GM12878 (cell line): ENCODE measurements at regions not wholly inside any gene's neighbourhood (a gene's known extent, or its start where the extent isn't known, plus 50 kb on each side); places are given as distances from the start of the nearest gene placed in this dataset.
A peak's percentile ranks its signal among the peaks of the same experiment; 100 is the strongest.

Source experiments
- ATAC-seq: fragments of 200-7000 bp; cut with Tn5 transposase; 3 replicates; pipeline ENCODE4 v1.9.1; 2020; ENCODE audit warnings: mild to moderate bottlenecking, moderate library complexity
- BruUV-seq: library from RNA; stranded (reverse); fragments of 400-500 nt; replicated peaks from 2 replicates; lab custom pipeline; 2021; lab: Mats Ljungman, UMichigan
- CTCF ChIA-PET: fragments of 300-600 bp; sonication (Branson Sonifier 250); formaldehyde crosslinking; extraction: SDS; loops from one replicate; lab custom pipeline; 2021; ENCODE audit warnings: inconsistent platforms; lab: Yijun Ruan, JAX
- POLR2A ChIA-PET: fragments of 350-600 bp; formaldehyde crosslinking; extraction: SDS; loops from one replicate; lab custom pipeline; 2021; ENCODE audit warnings: inconsistent platforms; lab: Charles Lee
- RAD21 ChIA-PET: fragments of 300-600 bp; sonication (Branson Sonifier 250); formaldehyde crosslinking; loops from one replicate; lab custom pipeline; 2023; ENCODE audit warnings: antibody characterized with exemption; ENCODE audit not compliant: unreplicated experiment; lab: Charles Lee
- SMC1A ChIA-PET: fragments of 300-600 bp; sonication (Branson Sonifier 250); formaldehyde crosslinking; loops from one replicate; lab custom pipeline; 2023; ENCODE audit not compliant: unreplicated experiment, uncharacterized antibody; lab: Charles Lee
- DNase-seq: peaks from one replicate; pipeline ENCODE4 v3.0.0-alpha.2; 2011; ENCODE audit warnings: low read depth, low spot score
- FAIRE-seq: peaks from 3 replicates; lab custom pipeline; 2011; peaks lifted over from hg19 to GRCh38; lab: Jason Lieb, UNC
- H2AFZ ChIP-seq: 2 replicates; pipeline ENCODE4 v1.6.0; 2011; ENCODE audit warnings: low read depth, low read length, control low read depth; ENCODE audit not compliant: control insufficient read depth
- H3K27ac ChIP-seq: 2 replicates; pipeline ENCODE4 v1.5.1; 2011; ENCODE audit warnings: control low read depth; ENCODE audit not compliant: control insufficient read depth, insufficient read depth
- H3K27me3 ChIP-seq, 2 experiments: replicated peaks in 1 of 2; 2 replicates each; pipeline versions ENCODE4 v1.6.0 to v1.6.1; 2011; ENCODE audit warnings: low read length in 1 of 2; ENCODE audit not compliant: control insufficient read depth in 2 of 2, insufficient read depth in 2 of 2
- H3K36me3 ChIP-seq, 2 experiments: 2 replicates each; pipeline ENCODE4 v1.5.1; 2011; ENCODE audit warnings: low read length in 1 of 2; ENCODE audit not compliant: control insufficient read depth in 2 of 2, insufficient read depth in 2 of 2
- H3K4me1 ChIP-seq: 2 replicates; pipeline ENCODE4 v1.6.1; 2011; ENCODE audit warnings: mild to moderate bottlenecking, low read length, moderate library complexity, mixed read lengths; ENCODE audit not compliant: control insufficient read depth, insufficient read depth
- H3K4me2 ChIP-seq: 2 replicates; pipeline ENCODE4 v1.6.0; 2011; ENCODE audit warnings: control low read depth; ENCODE audit not compliant: control insufficient read depth, insufficient read depth
- H3K4me3 ChIP-seq: fragments of 200-600 bp; sonication (generic); 2 replicates; pipeline ENCODE4 v1.5.1; 2016
- H3K79me2 ChIP-seq: 2 replicates; pipeline ENCODE4 v1.6.0; 2011; ENCODE audit warnings: low read length; ENCODE audit not compliant: control insufficient read depth, insufficient read depth
- H3K9ac ChIP-seq: 2 replicates; pipeline ENCODE4 v1.8.0; 2011; ENCODE audit warnings: low read length, control low read depth, mixed read lengths; ENCODE audit not compliant: control insufficient read depth, insufficient read depth
- H3K9me3 ChIP-seq: replicated peaks from 3 replicates; pipeline ENCODE4 v1.5.1; 2011; ENCODE audit warnings: mild to moderate bottlenecking, low read length; ENCODE audit not compliant: control insufficient read depth, insufficient read depth
- H4K20me1 ChIP-seq: 2 replicates; pipeline ENCODE4 v1.6.0; 2011; ENCODE audit not compliant: control insufficient read depth, insufficient read depth
- CBX5 ChIP-seq: sonication (generic); IDR thresholded peaks from 2 replicates; pipeline ENCODE4 v1.6.1; 2016; ENCODE audit warnings: low read depth, moderate library complexity, mild to moderate bottlenecking, inconsistent platforms
- CEBPZ ChIP-seq: fragments of 150-350 bp; IDR thresholded peaks from 2 replicates; pipeline ENCODE4 v1.6.1; 2016; ENCODE audit warnings: low read depth, low read length
- E2F8 ChIP-seq: fragments of 450-650 bp; IDR thresholded peaks from 2 replicates; pipeline ENCODE4 v1.6.1; 2018; ENCODE audit warnings: mild to moderate bottlenecking, low read depth, moderate library complexity; ENCODE audit not compliant: partially characterized antibody
- ETV6 ChIP-seq, 2 experiments: fragments of 450-650 bp in 1 of 2; IDR thresholded peaks in 1 of 2; conservative IDR thresholded peaks in 1 of 2; 2 replicates each; pipeline ENCODE4 v1.6.1; 2014; ENCODE audit warnings: antibody characterized with exemption in 1 of 2, borderline replicate concordance in 1 of 2, low read depth in 1 of 2, mild to moderate bottlenecking in 1 of 2, moderate library complexity in 1 of 2
- MTA2 ChIP-seq: fragments of 450-650 bp; IDR thresholded peaks from 2 replicates; pipeline ENCODE4 v1.6.1; 2016; ENCODE audit warnings: low read depth, mild to moderate bottlenecking, moderate library complexity
- REST ChIP-seq: IDR thresholded peaks from 2 replicates; pipeline ENCODE4 v1.6.1; 2012; ENCODE audit warnings: mild to moderate bottlenecking, low read depth, low read length
- RFX5 ChIP-seq: IDR thresholded peaks from 2 replicates; pipeline ENCODE4 v1.6.1; 2011; ENCODE audit warnings: low read depth, low read length, improper control_type of control experiment
- SMC3 ChIP-seq: IDR thresholded peaks from 2 replicates; pipeline ENCODE4 v1.6.1; 2011; ENCODE audit warnings: low read length, improper control_type of control experiment, borderline replicate concordance
- SP1 ChIP-seq: IDR thresholded peaks from one replicate; pipeline ENCODE4 v1.6.1; 2011; ENCODE audit warnings: low read depth, low read length
- SREBF1 ChIP-seq: IDR thresholded peaks from 2 replicates; pipeline ENCODE4 v1.6.1; 2012; ENCODE audit warnings: mild to moderate bottlenecking, low read length
- TBL1XR1 ChIP-seq: IDR thresholded peaks from 2 replicates; pipeline ENCODE4 v1.6.1; 2012; ENCODE audit warnings: low read depth, low read length, improper control_type of control experiment
- WGBS: methylation state at CpG from one replicate; pipeline ENCODE4 v1.1.6; 2016; ENCODE audit warnings: low lambda C conversion rate; ENCODE audit not compliant: insufficient replicate concordance, insufficient coverage; ENCODE audit errors: missing lambda C conversion rate; 5-methylcytosine and 5-hydroxymethylcytosine counted together
- in situ Hi-C: fragments of 300-500 bp; cut with MboI; formaldehyde crosslinking; loops from 9 replicates; pipeline ENCODE4 v1.14.3; 2018; ENCODE audit warnings: mixed read lengths
- intact Hi-C: fragments of 100-400 bp; cut with micrococcal nuclease; formaldehyde crosslinking; loops from one replicate; pipeline ENCODE4 v1.14.2; 2022; ENCODE audit not compliant: unreplicated experiment
- TF ChIP-seq, protein P1 (sequence below): fragments of 450-650 bp; IDR thresholded peaks from 2 replicates; pipeline ENCODE4 v1.6.1; 2017; ENCODE audit warnings: mild to moderate bottlenecking, low read depth, inconsistent platforms; ENCODE audit not compliant: poor library complexity, severe bottlenecking

DNA sequence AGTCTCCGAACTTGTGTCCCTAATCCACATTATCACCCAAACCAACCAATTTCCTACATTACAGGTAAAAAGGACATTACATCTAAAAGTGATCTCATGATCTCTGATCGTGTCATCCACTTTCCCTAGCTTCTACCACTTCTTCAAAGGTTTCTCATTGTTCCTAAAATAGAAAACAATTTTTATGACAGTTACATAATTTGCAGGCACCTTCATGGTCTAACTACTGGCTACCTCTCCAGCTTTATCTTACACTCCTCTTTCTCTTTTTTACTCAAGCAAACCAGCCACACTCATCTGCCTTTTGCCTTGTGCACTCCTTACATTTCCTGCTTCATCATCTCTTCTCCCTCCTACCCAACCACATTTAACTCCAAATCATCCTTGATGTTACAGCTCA, 886.7 kb upstream of the SORCS1 start:
- WGBS: 48% methylated on average over 2 of the region's 2 CpGs
- intact Hi-C loops: no loop called here
- Histone ChIP-seq H3K9ac (no peak overlapping the region), H2AFZ (no peak overlapping the region), H4K20me1 (no peaks in the 10 kb centered on the region), H3K79me2 (no peaks in the 10 kb centered on the region), H3K4me1 (no peaks in the 10 kb centered on the region), H3K36me3 (no peaks in the 10 kb centered on the region), H3K4me3 (no peak overlapping the region), H3K27ac (no peak overlapping the region), H3K9me3 (no peaks in the 10 kb centered on the region; the same call in 2 of the 3 replicates), H3K4me2 (no peak overlapping the region), H3K27me3 (no peaks in the 10 kb centered on the region)
- POLR2A ChIA-PET: interaction anchor here (0.7 to 2.2 kb wide), 3 partner anchors 8 to 37 kb away, joined by 3 to 7 read pairs (median 4); no protein-coding TSS in a partner anchor
- no peak for DNase-seq
- in situ Hi-C loops: no loop called here
- CTCF ChIA-PET: interaction anchor here (2.4 to 3.9 kb wide), 2 partner anchors 20 to 153 kb away, joined by 6 to 15 read pairs; no protein-coding TSS in a partner anchor
- no TSS peak for BruUV-seq
- SMC1A ChIA-PET: interaction anchor here (0.7 to 4.4 kb wide), 15 partner anchors 8 to 152 kb away, joined by 3 to 43 read pairs (median 5); no protein-coding TSS in a partner anchor
- ATAC-seq: peak; percentile 25
- RAD21 ChIA-PET: interaction anchor here (1.3 to 1.8 kb wide), 5 partner anchors 10 to 641 kb away, joined by 4 to 8 read pairs (median 6); no protein-coding TSS in a partner anchor
- peak; percentile 69 for FAIRE-seq
- TF ChIP-seq, protein P1, sequence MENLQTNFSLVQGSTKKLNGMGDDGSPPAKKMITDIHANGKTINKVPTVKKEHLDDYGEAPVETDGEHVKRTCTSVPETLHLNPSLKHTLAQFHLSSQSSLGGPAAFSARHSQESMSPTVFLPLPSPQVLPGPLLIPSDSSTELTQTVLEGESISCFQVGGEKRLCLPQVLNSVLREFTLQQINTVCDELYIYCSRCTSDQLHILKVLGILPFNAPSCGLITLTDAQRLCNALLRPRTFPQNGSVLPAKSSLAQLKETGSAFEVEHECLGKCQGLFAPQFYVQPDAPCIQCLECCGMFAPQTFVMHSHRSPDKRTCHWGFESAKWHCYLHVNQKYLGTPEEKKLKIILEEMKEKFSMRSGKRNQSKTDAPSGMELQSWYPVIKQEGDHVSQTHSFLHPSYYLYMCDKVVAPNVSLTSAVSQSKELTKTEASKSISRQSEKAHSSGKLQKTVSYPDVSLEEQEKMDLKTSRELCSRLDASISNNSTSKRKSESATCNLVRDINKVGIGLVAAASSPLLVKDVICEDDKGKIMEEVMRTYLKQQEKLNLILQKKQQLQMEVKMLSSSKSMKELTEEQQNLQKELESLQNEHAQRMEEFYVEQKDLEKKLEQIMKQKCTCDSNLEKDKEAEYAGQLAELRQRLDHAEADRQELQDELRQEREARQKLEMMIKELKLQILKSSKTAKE: no peak
- TF ChIP-seq CBX5 (no peak), ETV6 (conservative IDR thresholded peaks at IDR 0.05 in 1 of 2, IDR thresholded peaks at IDR 0.05 in 1 of 2; ENCODE audit: borderline replicate concordance in 1 of 2, low read depth in 1 of 2) (no peak), SMC3 (no peak), TBL1XR1 (no peak), SREBF1 (no peak), RFX5 (no peak), MTA2 (peak; percentile 44; the same call in 1 of the 2 replicates), SP1 (no peak), REST (no peak), E2F8 (no peak), CEBPZ (no peak)
